Loucy (cell line): ENCODE measurements at regions not wholly inside any gene's neighbourhood (a gene's known extent, or its start where the extent isn't known, plus 50 kb on each side); places are given as distances from the start of the nearest gene placed in this dataset.

Experiments used
- H2AFZ ChIP-seq: fragments of 200-600 bp; sonication (generic); 2 replicates; pipeline ENCODE4 v1.6.0; 2016; ENCODE audit warnings: antibody characterized with exemption, mild to moderate bottlenecking, low read length, moderate library complexity
- H3F3A ChIP-seq: fragments of 200-600 bp; 2 replicates; pipeline ENCODE4 v1.6.0; 2016; ENCODE audit warnings: antibody characterized with exemption, low read depth, mild to moderate bottlenecking
- H3K27me3 ChIP-seq: fragments of 200-600 bp; sonication (generic); 2 replicates; pipeline ENCODE4 v1.6.1; 2014; ENCODE audit warnings: low read length, mild to moderate bottlenecking; ENCODE audit not compliant: insufficient read depth, poor library complexity, severe bottlenecking
- H3K36me3 ChIP-seq: fragments of 200-600 bp; sonication (generic); 2 replicates; pipeline ENCODE4 v1.6.1; 2016; ENCODE audit warnings: low read length; ENCODE audit not compliant: insufficient read depth
- H3K4me1 ChIP-seq: fragments of 200-600 bp; sonication (generic); 2 replicates; pipeline ENCODE4 v1.5.1; 2014; ENCODE audit warnings: low read length, mild to moderate bottlenecking; ENCODE audit not compliant: insufficient read depth, poor library complexity, severe bottlenecking
- H3K4me2 ChIP-seq: fragments of 200-600 bp; sonication (generic); 2 replicates; pipeline ENCODE4 v1.6.0; 2014; ENCODE audit warnings: antibody characterized with exemption, low read length, low read depth, mild to moderate bottlenecking; ENCODE audit not compliant: poor library complexity, severe bottlenecking
- H3K4me3 ChIP-seq: fragments of 200-600 bp; sonication (generic); 2 replicates; pipeline ENCODE4 v1.5.1; 2014; ENCODE audit warnings: low read length, mild to moderate bottlenecking, mixed read lengths; ENCODE audit not compliant: poor library complexity, severe bottlenecking
- H3K79me2 ChIP-seq: fragments of 200-600 bp; sonication (generic); 2 replicates; pipeline ENCODE4 v1.6.1; 2014; ENCODE audit warnings: low read length; ENCODE audit not compliant: insufficient read depth
- H3K9ac ChIP-seq: fragments of 200-600 bp; sonication (generic); 2 replicates; pipeline ENCODE4 v1.6.0; 2014; ENCODE audit warnings: mild to moderate bottlenecking, low read depth, low read length, moderate library complexity; ENCODE audit not compliant: poor library complexity, severe bottlenecking
- H3K9me2 ChIP-seq: fragments of 200-600 bp; sonication (generic); replicated peaks from 2 replicates; pipeline ENCODE4 v1.6.1; 2016; ENCODE audit warnings: low read depth, low read length, mixed read lengths
- H3K9me3 ChIP-seq: fragments of 200-600 bp; sonication (generic); 2 replicates; pipeline ENCODE4 v1.6.1; 2014; ENCODE audit warnings: mild to moderate bottlenecking, antibody characterized with exemption, low read length, low read depth; ENCODE audit not compliant: insufficient read depth
- H4K20me1 ChIP-seq: fragments of 200-600 bp; sonication (generic); 2 replicates; pipeline ENCODE4 v1.6.0; 2014; ENCODE audit warnings: antibody characterized with exemption, low read length, mild to moderate bottlenecking; ENCODE audit not compliant: insufficient read depth, poor library complexity, severe bottlenecking
- EZH2phosphoT487 ChIP-seq: fragments of 200-600 bp; IDR thresholded peaks from 2 replicates; pipeline ENCODE4 v1.6.1; 2018; ENCODE audit warnings: antibody characterized with exemption, mild to moderate bottlenecking, moderate library complexity, borderline replicate concordance
- TF ChIP-seq, protein P1 (sequence below): fragments of 200-600 bp; sonication (generic); conservative IDR thresholded peaks from 2 replicates; pipeline ENCODE4 v1.5.1; 2014; ENCODE audit warnings: mild to moderate bottlenecking, antibody characterized with exemption, low read length

DNA sequence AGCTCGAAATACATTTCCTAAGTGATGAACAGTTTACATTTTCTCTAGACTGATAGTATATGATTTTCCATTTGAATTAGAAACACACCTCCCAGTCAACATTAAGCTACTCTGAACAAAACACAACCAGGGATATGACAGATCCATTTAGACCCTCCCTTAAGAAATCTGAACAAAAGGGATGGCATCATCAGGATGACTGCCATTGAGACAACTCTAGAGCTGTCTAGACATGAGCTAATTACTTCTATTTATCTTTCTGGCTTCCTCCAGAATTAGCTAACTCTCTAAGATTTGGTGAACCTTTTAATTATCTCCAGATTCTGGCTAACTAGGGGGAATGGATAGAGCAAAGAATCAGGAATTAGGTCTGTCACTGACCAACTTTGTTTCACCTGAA, 92.9 kb upstream of the IGF1 start:
- H3K4me3 ChIP-seq, result no peak overlapping the region
- H3K4me2 ChIP-seq, result no peak overlapping the region
- TF ChIP-seq, protein P1, sequence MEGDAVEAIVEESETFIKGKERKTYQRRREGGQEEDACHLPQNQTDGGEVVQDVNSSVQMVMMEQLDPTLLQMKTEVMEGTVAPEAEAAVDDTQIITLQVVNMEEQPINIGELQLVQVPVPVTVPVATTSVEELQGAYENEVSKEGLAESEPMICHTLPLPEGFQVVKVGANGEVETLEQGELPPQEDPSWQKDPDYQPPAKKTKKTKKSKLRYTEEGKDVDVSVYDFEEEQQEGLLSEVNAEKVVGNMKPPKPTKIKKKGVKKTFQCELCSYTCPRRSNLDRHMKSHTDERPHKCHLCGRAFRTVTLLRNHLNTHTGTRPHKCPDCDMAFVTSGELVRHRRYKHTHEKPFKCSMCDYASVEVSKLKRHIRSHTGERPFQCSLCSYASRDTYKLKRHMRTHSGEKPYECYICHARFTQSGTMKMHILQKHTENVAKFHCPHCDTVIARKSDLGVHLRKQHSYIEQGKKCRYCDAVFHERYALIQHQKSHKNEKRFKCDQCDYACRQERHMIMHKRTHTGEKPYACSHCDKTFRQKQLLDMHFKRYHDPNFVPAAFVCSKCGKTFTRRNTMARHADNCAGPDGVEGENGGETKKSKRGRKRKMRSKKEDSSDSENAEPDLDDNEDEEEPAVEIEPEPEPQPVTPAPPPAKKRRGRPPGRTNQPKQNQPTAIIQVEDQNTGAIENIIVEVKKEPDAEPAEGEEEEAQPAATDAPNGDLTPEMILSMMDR, result no peak
- no peak for TF ChIP-seq EZH2phosphoT487
- H3K36me3 ChIP-seq, result no peaks in the 10 kb centered on the region
- no peaks in the 10 kb centered on the region for H3K27me3 ChIP-seq
- H2AFZ ChIP-seq, result no peak overlapping the region
- H3K9me2 ChIP-seq, result no peaks in the 10 kb centered on the region
- no peaks in the 10 kb centered on the region for H4K20me1 ChIP-seq
- H3K9me3 ChIP-seq, result no peaks in the 10 kb centered on the region
- no peaks in the 10 kb centered on the region for H3F3A ChIP-seq
- H3K79me2 ChIP-seq, result no peaks in the 10 kb centered on the region
- no peak overlapping the region for H3K9ac ChIP-seq
- H3K4me1 ChIP-seq, result no peaks in the 10 kb centered on the region

DNA sequence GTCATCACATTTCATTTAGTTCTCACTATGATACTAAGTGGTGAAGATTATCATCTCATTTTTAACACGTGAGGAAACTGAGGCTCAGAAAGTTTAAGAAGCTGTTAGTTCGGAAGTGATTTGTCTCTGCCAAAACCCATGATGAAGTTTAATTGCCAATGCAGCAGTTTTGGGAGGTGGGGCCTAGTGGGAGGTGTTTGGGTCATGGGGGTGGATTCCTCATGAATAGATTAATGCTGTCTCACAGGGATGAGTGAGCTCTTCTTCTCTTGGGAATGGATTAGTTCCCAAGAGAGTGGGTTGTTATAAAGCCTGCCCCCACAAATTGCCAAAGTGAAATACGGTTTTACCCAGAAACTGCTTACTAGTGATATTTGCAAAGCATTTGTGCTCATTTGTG, 91.5 kb upstream of the IGF1 start:
- H3K9me2 ChIP-seq, result no peaks in the 10 kb centered on the region
- TF ChIP-seq EZH2phosphoT487, result no peak
- TF ChIP-seq, protein P1, result no peak
- H3K4me2 ChIP-seq, result no peak overlapping the region
- no peaks in the 10 kb centered on the region for H3K4me1 ChIP-seq
- H3K36me3 ChIP-seq, result no peaks in the 10 kb centered on the region
- no peaks in the 10 kb centered on the region for H3K79me2 ChIP-seq
- no peaks in the 10 kb centered on the region for H3F3A ChIP-seq
- H4K20me1 ChIP-seq, result no peaks in the 10 kb centered on the region
- H3K9me3 ChIP-seq, result no peaks in the 10 kb centered on the region
- H2AFZ ChIP-seq, result no peak overlapping the region
- no peaks in the 10 kb centered on the region for H3K27me3 ChIP-seq
- H3K9ac ChIP-seq, result no peak overlapping the region
- no peak overlapping the region for H3K4me3 ChIP-seq

DNA sequence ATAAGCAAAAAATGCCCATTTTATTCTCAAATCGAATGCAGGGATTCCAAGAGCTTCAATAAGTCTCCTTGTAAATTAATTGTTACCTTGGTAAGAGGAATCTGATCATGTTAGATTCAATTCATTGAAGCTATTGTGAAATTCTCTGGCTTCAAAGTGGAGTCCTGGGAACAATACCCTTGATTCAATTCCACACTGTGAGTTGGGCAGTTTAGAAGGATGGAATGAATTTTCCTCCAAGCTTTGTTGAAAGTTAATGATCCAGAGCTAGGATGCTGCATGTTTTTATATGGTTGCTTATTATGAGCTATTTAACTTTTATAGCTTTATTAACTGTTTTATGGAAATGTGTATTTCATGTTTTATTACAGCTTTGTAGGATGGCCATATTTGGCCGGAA, 89.9 kb upstream of the IGF1 start:
- Histone ChIP-seq H3K4me1 (no peaks in the 10 kb centered on the region), H3K9ac (no peak overlapping the region), H3K9me3 (no peaks in the 10 kb centered on the region), H3K36me3 (no peaks in the 10 kb centered on the region), H3F3A (no peaks in the 10 kb centered on the region), H3K27me3 (no peaks in the 10 kb centered on the region), H4K20me1 (no peaks in the 10 kb centered on the region), H3K4me3 (no peak overlapping the region), H3K9me2 (no peaks in the 10 kb centered on the region), H3K79me2 (no peaks in the 10 kb centered on the region), H3K4me2 (no peak overlapping the region), H2AFZ (no peak overlapping the region)
- TF ChIP-seq EZH2phosphoT487, result no peak
- TF ChIP-seq, protein P1, result no peak
